GM12874 (cell line): ENCODE measurements at regions not wholly inside any gene's neighbourhood (a gene's known extent, or its start where the extent isn't known, plus 50 kb on each side); places are given as distances from the start of the nearest gene placed in this dataset.

Experiments
- TF ChIP-seq, protein P1 (sequence below): IDR thresholded peaks from 2 replicates; pipeline ENCODE4 v1.5.1; 2011; ENCODE audit warnings: low read depth, mild to moderate bottlenecking, control low read depth, low read length, moderate library complexity; ENCODE audit not compliant: insufficient read depth

GRCh38 chr7:9600974-9601373 lies 1167.6 kb downstream of the NXPH1 start:
- TF ChIP-seq, protein P1, sequence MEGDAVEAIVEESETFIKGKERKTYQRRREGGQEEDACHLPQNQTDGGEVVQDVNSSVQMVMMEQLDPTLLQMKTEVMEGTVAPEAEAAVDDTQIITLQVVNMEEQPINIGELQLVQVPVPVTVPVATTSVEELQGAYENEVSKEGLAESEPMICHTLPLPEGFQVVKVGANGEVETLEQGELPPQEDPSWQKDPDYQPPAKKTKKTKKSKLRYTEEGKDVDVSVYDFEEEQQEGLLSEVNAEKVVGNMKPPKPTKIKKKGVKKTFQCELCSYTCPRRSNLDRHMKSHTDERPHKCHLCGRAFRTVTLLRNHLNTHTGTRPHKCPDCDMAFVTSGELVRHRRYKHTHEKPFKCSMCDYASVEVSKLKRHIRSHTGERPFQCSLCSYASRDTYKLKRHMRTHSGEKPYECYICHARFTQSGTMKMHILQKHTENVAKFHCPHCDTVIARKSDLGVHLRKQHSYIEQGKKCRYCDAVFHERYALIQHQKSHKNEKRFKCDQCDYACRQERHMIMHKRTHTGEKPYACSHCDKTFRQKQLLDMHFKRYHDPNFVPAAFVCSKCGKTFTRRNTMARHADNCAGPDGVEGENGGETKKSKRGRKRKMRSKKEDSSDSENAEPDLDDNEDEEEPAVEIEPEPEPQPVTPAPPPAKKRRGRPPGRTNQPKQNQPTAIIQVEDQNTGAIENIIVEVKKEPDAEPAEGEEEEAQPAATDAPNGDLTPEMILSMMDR, result no peak

DNA sequence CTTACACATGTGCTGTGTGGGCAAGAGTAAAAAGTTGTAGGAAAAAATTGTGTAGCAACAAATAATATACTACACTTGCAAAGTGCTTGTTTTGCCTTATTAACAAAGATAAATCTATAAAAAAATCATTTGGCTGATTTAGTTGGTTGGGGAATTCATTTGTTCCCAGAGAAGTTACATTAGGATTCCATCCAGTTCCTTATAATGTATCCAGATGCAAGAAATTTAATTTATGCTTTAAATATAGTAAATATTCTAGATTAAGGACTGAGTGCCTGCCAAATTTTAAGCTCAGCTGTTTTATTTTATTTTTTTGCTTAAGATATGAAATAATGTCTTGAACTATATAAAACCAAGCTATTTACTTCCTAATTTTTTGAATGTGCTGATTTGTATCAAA lies 1169.9 kb downstream of the NXPH1 start:
- TF ChIP-seq, protein P1, result no peak

- TF ChIP-seq, protein P1, result no peak
These were observed 1175.2 kb downstream of the NXPH1 start for GRCh38 chr7:9608560-9608959.

DNA sequence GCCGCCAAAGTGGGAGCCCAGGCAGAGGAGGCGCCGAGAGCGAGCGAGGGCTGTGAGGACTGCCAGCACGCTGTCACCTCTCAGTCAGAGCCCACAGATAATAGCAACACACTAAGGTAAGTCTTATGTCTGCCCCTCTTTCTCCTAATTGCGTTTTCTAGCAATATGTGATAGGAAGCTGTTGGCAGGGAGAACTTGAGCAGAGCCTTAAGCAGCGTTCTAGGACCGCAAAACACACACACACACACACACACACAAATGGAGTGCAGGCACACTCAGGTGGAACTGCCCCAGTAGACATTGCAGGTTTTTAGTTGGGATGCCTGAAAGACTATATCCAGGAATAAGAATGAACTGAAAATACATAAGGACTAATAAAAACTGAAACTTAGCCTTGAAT lies 1188.5 kb downstream of the NXPH1 start:
- TF ChIP-seq, protein P1, result no peak

DNA sequence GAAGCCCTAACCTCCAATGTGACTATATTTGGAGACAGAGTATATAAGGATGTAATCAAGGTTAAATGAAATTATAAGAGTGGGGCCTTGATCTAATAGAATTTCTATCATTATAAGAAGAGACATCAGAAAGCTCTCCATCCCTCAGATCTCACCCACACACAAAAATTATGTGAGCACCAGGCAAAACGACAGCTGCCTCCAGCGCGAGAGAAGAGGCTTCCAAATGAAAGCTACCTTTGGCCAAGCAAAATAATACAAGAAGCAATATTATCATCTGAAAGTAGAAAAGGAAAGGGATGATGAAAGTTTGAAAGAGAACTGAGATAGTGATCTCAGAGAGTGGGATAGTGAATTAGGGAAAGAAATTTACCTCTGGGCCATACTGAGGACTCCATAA lies 1192.5 kb downstream of the NXPH1 start:
- TF ChIP-seq, protein P1, result no peak

DNA sequence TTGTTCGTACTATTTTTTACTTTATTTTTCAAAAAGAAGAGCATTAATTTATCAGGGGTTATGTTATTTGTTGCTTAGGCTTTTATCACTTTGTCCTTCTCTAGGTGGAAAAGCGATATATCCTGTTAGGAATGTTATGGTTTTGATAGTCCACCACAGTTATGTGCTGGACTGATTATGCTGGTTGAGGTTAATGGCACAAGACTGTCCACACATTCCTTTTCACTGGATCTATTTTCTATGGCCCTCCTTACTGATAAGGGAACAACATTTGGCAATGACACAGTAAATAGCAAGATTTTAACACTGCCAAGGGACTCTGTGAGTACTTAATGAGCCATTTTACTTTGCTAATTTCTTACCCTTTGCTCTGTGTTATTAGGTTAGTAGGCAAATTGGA lies 1212.3 kb downstream of the NXPH1 start:
- TF ChIP-seq, protein P1, result no peak

DNA sequence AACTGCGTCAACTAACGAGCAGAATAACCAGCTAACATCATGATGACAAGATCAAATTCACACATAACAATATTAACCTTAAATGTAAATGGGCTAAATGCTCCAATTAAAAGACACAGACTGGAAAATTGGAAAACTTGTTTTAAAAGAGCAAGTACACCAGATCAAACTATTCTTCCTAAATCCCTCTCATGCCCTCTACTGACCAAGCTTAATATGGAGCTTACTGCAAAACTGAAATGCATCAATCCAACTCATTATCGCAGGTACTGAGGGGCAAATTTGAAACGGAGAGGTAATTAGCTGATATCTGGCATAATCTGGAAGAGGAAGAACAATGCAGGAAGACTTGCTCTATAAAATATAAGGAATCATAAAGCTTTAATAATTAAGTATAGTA lies 1223.8 kb downstream of the NXPH1 start:
- TF ChIP-seq, protein P1, result no peak
